ENCODE measurements at regions not wholly inside any gene's neighbourhood (a gene's known extent, or its start where the extent isn't known, plus 50 kb on each side); places are given as distances from the start of the nearest gene placed in this dataset.

DNA sequence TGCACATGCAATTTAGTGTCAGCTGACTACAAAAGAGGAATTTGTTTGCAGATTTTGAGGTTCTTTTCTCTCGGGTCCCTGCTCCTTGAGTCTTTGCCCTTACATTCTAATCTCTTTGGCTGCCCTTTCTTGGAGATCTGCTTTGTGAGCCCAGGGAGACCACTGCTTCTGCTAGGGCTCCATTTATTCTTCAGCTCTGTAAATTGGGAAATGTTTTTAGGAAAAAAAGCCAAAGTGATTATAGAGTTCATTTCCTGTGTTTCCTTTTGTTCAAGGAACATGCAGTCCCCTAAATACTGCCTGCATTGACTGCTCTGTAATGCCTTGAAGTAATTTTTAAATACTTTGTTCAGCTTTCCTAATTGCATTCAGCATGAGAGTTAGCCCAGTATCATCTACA is 197.4 kb downstream of the CSNK1G3 start:
- TF ChIP-seq, protein P1, sequence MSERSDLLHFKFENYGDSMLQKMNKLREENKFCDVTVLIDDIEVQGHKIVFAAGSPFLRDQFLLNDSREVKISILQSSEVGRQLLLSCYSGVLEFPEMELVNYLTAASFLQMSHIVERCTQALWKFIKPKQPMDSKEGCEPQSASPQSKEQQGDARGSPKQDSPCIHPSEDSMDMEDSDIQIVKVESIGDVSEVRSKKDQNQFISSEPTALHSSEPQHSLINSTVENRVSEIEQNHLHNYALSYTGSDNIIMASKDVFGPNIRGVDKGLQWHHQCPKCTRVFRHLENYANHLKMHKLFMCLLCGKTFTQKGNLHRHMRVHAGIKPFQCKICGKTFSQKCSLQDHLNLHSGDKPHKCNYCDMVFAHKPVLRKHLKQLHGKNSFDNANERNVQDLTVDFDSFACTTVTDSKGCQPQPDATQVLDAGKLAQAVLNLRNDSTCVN (CRISPR knock-in tag; IDR thresholded peaks at IDR 0.05; ENCODE audit: borderline replicate concordance) = no peak
- TF ChIP-seq MAFK (conservative IDR thresholded peaks at IDR 0.05 in 1 of 2, IDR thresholded peaks at IDR 0.05 in 1 of 2; ENCODE audit: low read length in 2 of 2) (no peak), EP300 (IDR thresholded peaks at IDR 0.05; ENCODE audit: low read depth in 2 of 2, low read length in 2 of 2) (no peak), EP300 (CRISPR knock-in tag; IDR thresholded peaks at IDR 0.05; ENCODE audit: borderline replicate concordance) (no peak), POLR2A (IDR thresholded peaks at IDR 0.05; ENCODE audit: insufficient read depth in 1 of 2, low read depth in 2 of 2, low read length in 2 of 2) (no peak), HCFC1 (IDR thresholded peaks at IDR 0.05; ENCODE audit: low read depth, low read length) (no peak), KDM5A (IDR thresholded peaks at IDR 0.05; ENCODE audit: borderline replicate concordance, low read length) (no peak), ETV6 (CRISPR knock-in tag; conservative IDR thresholded peaks at IDR 0.05) (no peak), SIX1 (CRISPR knock-in tag; IDR thresholded peaks at IDR 0.05; ENCODE audit: borderline replicate concordance) (no peak), CTCF (CRISPR knock-in tag; IDR thresholded peaks at IDR 0.05) (no peak), TOE1 (CRISPR knock-in tag; IDR thresholded peaks at IDR 0.05) (no peak), MAFF (IDR thresholded peaks at IDR 0.05; ENCODE audit: low read depth, low read length) (no peak), ZNF263 (CRISPR knock-in tag; IDR thresholded peaks at IDR 0.05) (no peak), ZSCAN31 (CRISPR knock-in tag; IDR thresholded peaks at IDR 0.05; ENCODE audit: low read depth) (no peak), ZBTB33 (CRISPR knock-in tag; IDR thresholded peaks at IDR 0.05) (no peak)
